Head of caudate nucleus (tissue), 42 donors: ENCODE measurements at regions not wholly inside any gene's neighbourhood (a gene's known extent, or its start where the extent isn't known, plus 50 kb on each side); places are given as distances from the start of the nearest gene placed in this dataset.
"Not testable (repeated sequence)": the region's sequence is repeated elsewhere in the genome, so short reads cannot be mapped to it uniquely, and the experiment has no call there.

Experiments
- DNase-seq, 42 donors: peaks; one replicate each; pipeline versions ENCODE4 v3.0.0 to v3.0.0-alpha.2; 2020 to 2021; ENCODE audit warnings: mixed read lengths in 7 of 42
- intact Hi-C: fragments of 100-400 bp; cut with DNase I; formaldehyde crosslinking; loops from one replicate; pipeline ENCODE4 v1.15.0; 2022

GRCh38 chr7:3094701-3095445 lies 51.2 kb upstream of the CARD11 start:
- DNase-seq = peak in 16 of 42 donors; percentile 7 to 49 (median 29)
- intact Hi-C loops = no loop called here

DNA sequence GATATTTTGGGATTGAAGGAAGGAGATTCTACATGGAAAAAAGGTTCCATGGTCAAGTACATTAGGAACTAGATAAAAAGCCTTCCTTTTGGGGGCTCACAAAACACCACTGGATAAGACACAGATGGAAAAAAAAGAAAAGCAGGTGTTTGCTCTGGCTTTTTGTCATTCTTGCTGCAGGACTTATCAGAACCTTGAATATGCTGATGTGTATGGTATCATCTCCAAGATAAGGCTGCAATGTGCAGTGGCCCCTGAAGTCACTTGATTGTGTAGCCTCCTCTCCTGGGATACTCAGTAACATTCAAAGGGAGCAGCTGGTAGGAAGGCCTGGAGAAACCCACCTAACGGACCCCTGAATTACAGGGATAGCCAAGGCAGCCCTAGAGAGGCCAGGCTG lies 54.1 kb upstream of the CARD11 start:
- intact Hi-C loops = no loop called here
- no peak for DNase-seq

DNA sequence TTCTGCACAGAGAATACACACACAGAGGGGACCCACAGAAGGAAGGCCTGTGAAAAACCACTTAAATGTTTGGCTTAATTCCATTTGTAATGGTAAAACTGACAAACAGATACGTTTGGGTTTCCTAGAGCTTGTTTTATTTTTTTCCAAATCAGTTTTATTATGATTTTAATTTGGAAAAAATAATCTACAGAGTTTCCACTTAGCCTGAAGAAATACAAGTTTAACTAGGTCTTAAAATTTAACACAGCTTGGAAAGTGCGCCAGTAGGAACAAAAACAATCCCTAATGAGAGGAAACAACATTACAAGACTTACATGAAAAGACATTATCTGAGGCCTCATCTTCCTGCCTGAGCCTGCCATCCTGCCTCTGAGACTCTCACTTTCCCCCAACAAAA lies 58.5 kb upstream of the CARD11 start:
- DNase-seq = no peak
- intact Hi-C loops = no loop called here

- intact Hi-C loops = no loop called here
- DNase-seq = peak in 2 of 42 donors; percentile 6 to 18
These were observed 60.1 kb upstream of the CARD11 start for GRCh38 chr7:3103614-3104398.

- intact Hi-C loops = no loop called here
- peak in 1 of 42 donors; percentile 15 for DNase-seq
These were observed 62.2 kb upstream of the CARD11 start for GRCh38 chr7:3105856-3106255.

DNA sequence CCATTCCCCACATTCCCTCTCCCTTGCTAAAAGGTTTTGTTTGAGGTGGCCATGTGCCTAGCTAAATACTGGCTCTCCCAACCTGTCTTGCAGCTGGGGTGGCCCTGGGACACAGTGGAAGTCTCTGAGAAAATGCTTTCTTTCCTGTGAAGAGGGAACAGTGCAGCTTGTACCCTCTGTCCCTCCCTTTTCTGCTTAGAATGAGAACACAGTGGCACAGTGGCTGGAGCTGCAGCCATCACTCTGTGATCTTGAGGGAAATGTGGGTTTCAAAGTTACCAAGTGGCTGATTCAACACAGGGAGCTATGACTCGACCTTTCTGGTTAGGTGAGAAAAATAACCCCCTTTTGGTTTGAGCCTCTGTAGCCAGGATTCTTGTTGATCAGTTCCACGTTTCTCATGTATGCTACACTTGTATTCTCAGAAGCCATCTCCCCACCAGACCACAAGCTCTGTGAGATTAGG lies 62.7 kb upstream of the CARD11 start:
- peak in 1 of 42 donors; percentile 12 for DNase-seq
- intact Hi-C loops = no loop called here

- intact Hi-C loops = no loop called here
- no peak for DNase-seq
These were observed 63.6 kb upstream of the CARD11 start for GRCh38 chr7:3107228-3107763.

GRCh38 chr7:3107889-3108570 lies 64.4 kb upstream of the CARD11 start:
- DNase-seq = no peak
- intact Hi-C loops = no loop called here

DNA sequence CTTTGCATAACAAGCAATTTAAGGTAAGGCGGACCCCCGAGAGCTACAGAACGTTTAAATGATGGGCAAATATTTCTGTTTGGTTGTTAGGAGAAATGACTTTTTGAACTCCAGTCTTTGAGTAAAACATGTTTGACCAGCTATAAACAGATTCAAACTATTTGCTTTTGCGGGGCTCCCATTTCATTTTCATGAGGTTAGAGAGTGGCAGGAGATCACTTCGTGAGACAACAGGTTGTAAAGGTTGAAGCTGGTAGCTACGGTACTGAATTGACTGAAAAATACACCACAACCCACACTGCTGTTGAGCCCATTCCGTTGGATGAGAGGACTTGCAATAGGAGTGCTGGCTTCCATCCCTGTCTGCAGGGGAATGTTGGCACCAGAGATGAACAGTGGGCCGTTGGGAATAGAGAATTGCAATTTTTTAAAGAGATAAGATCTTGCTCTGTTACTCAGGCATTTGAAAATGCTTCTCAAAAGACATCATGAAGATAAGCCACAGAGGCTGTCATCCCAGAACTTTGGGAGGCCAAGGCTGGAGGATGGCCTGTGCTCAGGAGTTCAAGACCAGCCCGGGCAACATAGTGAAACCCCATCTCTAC lies 65.7 kb upstream of the CARD11 start:
- no peak for DNase-seq
- intact Hi-C loops = no loop called here

- intact Hi-C loops = no loop called here
These were observed 68.9 kb upstream of the CARD11 start for GRCh38 chr7:3112479-3113134.

DNA sequence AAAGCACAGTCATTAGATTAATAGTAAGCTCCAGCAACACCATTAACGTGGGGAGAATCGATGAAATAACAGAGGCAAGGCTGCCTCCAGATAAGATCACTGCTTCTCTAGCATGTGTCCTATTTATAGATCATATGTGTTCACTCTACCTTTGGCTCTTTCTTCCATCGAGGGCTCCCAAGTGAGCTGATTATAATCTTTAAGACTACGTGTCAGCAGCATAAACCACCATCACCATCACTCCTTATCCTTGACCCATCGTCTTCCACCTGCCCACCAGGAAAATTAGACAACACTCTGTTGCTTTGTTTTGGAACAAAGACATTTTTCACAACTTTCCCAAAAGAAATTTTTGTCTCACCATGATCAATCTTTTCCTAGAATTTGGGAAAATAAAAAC lies 71.2 kb upstream of the CARD11 start:
- no peak for DNase-seq
- intact Hi-C loops = no loop called here

More at GRCh38 chr7:3112479-3113134, 68.9 kb upstream of the CARD11 start:
- peak in 1 of 42 donors; percentile 3 for DNase-seq

DNA sequence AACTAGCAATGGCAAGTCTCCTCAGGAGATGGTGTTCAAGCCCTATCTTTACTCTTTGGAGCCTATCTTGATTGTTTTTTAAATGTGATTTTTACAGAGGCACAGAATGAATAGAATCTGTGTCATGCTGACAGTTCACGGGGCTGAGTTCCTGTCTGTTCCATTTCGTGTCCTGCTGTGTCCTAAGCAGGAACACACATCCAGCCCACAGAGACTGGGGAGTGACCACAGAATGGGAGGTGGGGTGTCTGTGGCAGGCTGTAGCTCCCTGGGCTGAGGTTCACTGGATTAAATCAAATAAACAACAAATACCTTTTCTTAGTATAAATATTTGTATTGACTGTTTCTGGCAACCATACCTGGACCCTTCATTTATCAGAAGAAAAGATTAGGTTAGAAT lies 73.4 kb upstream of the CARD11 start:
- no peak for DNase-seq
- intact Hi-C loops = no loop called here

- intact Hi-C loops = no loop called here
- DNase-seq = peak in 2 of 42 donors; percentile 16 to 19
These were observed 74.0 kb upstream of the CARD11 start for GRCh38 chr7:3117488-3118231.

DNA sequence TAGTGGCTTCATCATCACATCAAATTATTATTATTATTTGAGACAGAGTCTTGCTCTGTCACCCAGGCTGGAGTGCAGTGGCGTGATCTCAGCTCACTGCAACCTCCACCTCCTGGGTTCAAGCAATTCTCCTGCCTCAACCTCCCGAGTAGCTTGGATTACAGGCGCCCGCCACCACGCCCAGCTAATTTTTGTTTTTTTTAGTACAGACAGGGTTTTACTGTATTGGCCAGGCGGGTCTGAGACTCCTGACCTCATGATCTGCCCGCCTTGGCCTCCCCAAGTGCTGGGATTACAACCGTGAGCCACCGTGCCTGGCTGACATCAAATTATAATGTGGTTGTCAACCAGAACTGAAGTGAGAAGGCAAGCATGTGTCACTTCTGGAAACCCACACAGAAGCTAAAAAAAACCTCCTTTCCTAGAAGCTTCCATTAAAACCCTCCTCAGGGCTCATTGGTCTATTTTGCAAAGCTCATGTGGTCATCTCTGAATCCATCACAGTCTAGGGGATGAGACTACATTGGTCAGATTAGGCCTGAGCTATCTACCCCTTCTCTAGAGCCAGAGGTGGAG lies 75.8 kb upstream of the CARD11 start:
- DNase-seq, intact Hi-C loops: not testable (repeated sequence)

GRCh38 chr7:3119963-3120362 lies 76.3 kb upstream of the CARD11 start:
- DNase-seq = no peak
- intact Hi-C loops = no loop called here

DNA sequence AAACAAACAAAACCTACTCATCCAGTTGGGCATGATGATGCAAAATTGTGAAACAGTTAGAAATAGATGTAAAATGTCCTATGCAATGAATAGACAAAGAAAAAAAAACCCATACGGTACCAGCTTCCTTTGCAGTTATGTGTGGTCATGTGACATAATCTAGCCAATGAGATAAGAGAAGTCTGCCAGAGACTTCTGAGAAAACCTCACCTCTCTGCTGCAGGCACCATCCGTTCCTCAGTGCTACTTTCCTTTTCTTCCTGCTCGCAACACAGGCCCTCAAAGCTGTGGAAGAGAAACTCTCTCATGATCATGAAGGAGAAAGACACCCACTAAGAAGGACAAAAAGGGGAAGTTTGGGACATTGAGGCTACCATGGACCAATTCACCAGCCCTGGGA lies 76.8 kb upstream of the CARD11 start:
- no peak for DNase-seq
- intact Hi-C loops = no loop called here

DNA sequence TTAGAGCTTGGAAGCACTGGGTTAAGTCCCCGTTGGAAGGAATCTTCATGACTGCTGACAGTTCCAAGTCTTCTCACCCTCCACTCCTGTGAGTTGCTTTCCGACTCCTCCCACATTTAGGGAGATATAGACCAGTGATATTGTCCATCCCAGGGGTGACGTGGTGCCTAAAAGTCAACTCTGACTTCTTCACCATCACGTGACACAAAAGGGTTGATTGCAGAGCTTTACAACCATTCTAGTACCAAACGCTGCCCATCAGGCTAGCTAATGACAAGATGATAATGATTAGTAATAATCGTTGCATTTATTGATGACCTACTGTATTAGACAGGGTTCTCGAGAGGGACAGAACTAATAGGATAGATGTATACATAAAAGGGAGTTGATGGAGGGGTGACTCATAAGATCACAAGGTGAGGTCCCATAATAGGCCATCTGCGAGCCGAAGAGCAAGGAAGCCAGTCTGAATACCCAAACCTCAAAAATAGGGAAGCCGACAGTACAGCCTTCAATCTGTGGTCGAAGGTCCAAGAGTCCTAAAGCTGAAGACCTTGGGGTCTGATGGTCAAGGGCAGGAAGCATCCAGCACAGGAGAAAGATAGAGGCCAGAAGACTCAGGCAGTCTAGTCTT lies 85.3 kb upstream of the CARD11 start:
- intact Hi-C loops = no loop called here
- no peak for DNase-seq
